NT2/D1 (cell line): ENCODE measurements at regions not wholly inside any gene's neighbourhood (a gene's known extent, or its start where the extent isn't known, plus 50 kb on each side); places are given as distances from the start of the nearest gene placed in this dataset.
"Not testable (repeated sequence)": the region's sequence is repeated elsewhere in the genome, so short reads cannot be mapped to it uniquely, and the experiment has no call there.

Experiments
- DNase-seq: peaks from one replicate; pipeline ENCODE4 v3.0.0-alpha.2; 2011; ENCODE audit warnings: low read depth, low spot score
- H3K27me3 ChIP-seq: 2 replicates; pipeline ENCODE4 v1.6.0; 2011; ENCODE audit warnings: mild to moderate bottlenecking; ENCODE audit not compliant: insufficient read length, insufficient read depth
- H3K36me3 ChIP-seq: 2 replicates; pipeline ENCODE4 v1.6.1; 2011; ENCODE audit warnings: mild to moderate bottlenecking, low read length, mixed read lengths; ENCODE audit not compliant: insufficient read depth, insufficient read length
- H3K4me1 ChIP-seq: 2 replicates; pipeline ENCODE4 v1.5.1; 2011; ENCODE audit not compliant: insufficient read depth, insufficient read length
- H3K4me3 ChIP-seq: 2 replicates; pipeline ENCODE4 v1.5.1; 2011; ENCODE audit warnings: low read depth; ENCODE audit not compliant: insufficient read length
- H3K9ac ChIP-seq: 2 replicates; pipeline ENCODE4 v1.6.0; 2011; ENCODE audit warnings: low read depth; ENCODE audit not compliant: insufficient read length
- H3K9me3 ChIP-seq: 2 replicates; pipeline ENCODE4 v1.5.1; 2011; ENCODE audit warnings: mild to moderate bottlenecking, low read length; ENCODE audit not compliant: insufficient read depth
- SUZ12 ChIP-seq: IDR thresholded peaks from 2 replicates; pipeline ENCODE4 v1.6.1; 2011; ENCODE audit not compliant: insufficient read length, insufficient read depth; ENCODE audit errors: extremely low read depth
- YY1 ChIP-seq: IDR thresholded peaks from 2 replicates; pipeline ENCODE4 v1.6.1; 2011; ENCODE audit not compliant: insufficient read length, insufficient read depth
- ZNF274 ChIP-seq: IDR thresholded peaks from 2 replicates; pipeline ENCODE4 v1.6.1; 2011; ENCODE audit warnings: mild to moderate bottlenecking, low read depth, low read length

GRCh38 chr18:30450927-30451326, 591.6 kb downstream of the DSC3 start:
- H3K4me1 ChIP-seq, result no peaks in the 10 kb centered on the region
- H3K4me3 ChIP-seq, result no peak overlapping the region
- no peaks in the 10 kb centered on the region for H3K36me3 ChIP-seq
- no peaks in the 10 kb centered on the region for H3K27me3 ChIP-seq
- no peaks in the 10 kb centered on the region for H3K9me3 ChIP-seq
- no peak for DNase-seq
- TF ChIP-seq ZNF274 (no peak), YY1 (no peak), SUZ12 (no peak)
- H3K9ac ChIP-seq, result no peak overlapping the region

DNA sequence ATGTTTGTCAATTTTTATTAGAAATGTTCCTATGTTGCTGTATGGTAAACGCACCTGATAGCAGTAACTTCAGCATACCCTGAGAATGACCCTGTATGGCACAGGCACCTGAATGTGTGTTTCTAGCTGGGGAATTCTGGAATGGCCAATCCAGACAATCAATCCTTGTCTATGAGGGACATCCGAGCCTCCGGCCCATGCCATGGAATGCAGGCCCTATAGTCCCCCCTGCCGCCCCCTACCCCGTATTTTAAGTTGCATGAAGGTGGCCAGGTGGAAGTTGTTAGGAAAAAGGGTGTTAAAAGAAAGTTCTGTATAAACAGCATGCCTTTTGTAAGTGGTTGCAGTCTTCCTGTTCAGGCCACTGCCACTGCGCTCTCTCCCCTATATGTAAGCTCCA, 595.9 kb downstream of the DSC3 start:
- Histone ChIP-seq H3K4me1 (no peaks in the 10 kb centered on the region), H3K4me3 (no peak overlapping the region), H3K36me3 (no peaks in the 10 kb centered on the region), H3K9ac (no peak overlapping the region), H3K9me3 (no peaks in the 10 kb centered on the region), H3K27me3 (no peaks in the 10 kb centered on the region)
- TF ChIP-seq YY1, result no peak
- no peak for TF ChIP-seq ZNF274
- TF ChIP-seq SUZ12, result no peak
- no peak for DNase-seq

DNA sequence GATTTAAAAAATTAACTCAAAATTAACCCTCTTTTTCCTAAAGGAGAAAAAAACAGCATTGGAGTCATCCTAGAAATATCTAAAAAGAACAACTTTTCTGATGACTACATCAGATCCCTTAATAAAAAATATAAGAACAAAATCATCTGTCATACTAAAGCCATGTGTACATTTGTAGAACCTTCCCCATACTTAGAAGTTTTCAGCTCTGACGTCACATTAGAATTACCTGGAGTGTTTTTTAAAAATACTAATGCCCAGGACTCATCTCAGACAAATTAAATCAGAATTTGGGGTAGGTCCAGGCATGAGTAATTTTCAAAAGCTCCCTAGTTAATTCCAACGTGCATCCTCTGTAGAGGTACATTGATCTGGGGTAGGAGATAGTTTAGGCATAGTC, 598.0 kb downstream of the DSC3 start:
- Histone ChIP-seq H3K4me1 (no peaks in the 10 kb centered on the region), H3K9ac (no peak overlapping the region), H3K36me3 (no peaks in the 10 kb centered on the region), H3K27me3 (no peaks in the 10 kb centered on the region), H3K9me3 (no peaks in the 10 kb centered on the region), H3K4me3 (no peak overlapping the region)
- DNase-seq, result no peak
- no peak for TF ChIP-seq YY1
- TF ChIP-seq ZNF274, result no peak
- TF ChIP-seq SUZ12, result no peak

- H3K4me3 ChIP-seq, result no peak overlapping the region
- H3K9me3 ChIP-seq, result no peaks in the 10 kb centered on the region
- H3K36me3 ChIP-seq, result no peaks in the 10 kb centered on the region
- no peak for DNase-seq
- TF ChIP-seq YY1 (no peak), SUZ12 (no peak), ZNF274 (no peak)
- H3K4me1 ChIP-seq, result no peaks in the 10 kb centered on the region
- no peaks in the 10 kb centered on the region for H3K27me3 ChIP-seq
- H3K9ac ChIP-seq, result no peak overlapping the region
These were observed 602.2 kb downstream of the DSC3 start for GRCh38 chr18:30440351-30440750.

GRCh38 chr18:30439174-30439573, 603.4 kb downstream of the DSC3 start:
- Histone ChIP-seq H3K9ac (no peak overlapping the region), H3K9me3 (no peaks in the 10 kb centered on the region), H3K4me3 (no peak overlapping the region), H3K27me3 (no peaks in the 10 kb centered on the region), H3K4me1 (no peaks in the 10 kb centered on the region), H3K36me3 (no peaks in the 10 kb centered on the region)
- DNase-seq, result no peak
- TF ChIP-seq SUZ12 (no peak), YY1 (no peak), ZNF274 (no peak)

GRCh38 chr18:30432349-30432748, 610.2 kb downstream of the DSC3 start:
- TF ChIP-seq YY1, result no peak
- no peak for TF ChIP-seq SUZ12
- TF ChIP-seq ZNF274, result no peak
- H3K9ac ChIP-seq, result no peak overlapping the region

DNA sequence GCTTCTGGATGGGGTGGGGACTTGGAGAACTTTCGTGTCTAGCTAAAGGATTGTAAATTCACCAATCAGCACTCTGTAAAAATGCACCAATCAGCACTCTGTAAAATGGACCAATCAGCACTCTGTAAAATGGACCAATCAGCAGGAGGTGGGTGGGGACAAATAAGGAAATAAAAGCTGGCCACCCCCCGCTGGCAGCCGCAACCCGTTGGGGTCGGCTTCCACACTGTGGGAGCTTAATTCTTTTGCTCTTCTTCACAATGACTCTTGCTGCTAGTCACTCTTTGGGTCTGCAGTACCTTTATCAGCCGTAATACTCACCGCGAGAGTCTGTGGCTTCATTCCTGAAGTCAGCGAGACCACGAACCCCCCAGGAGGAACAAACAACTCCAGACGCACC, 623.1 kb downstream of the DSC3 start:
- DNase-seq, H3K27me3 ChIP-seq, H3K4me1 ChIP-seq, H3K4me3 ChIP-seq, H3K9ac ChIP-seq, H3K36me3 ChIP-seq, H3K9me3 ChIP-seq: not testable (repeated sequence)

More at GRCh38 chr18:30432349-30432748, 610.2 kb downstream of the DSC3 start:
- no peaks in the 10 kb centered on the region for H3K36me3 ChIP-seq
- no peaks in the 10 kb centered on the region for H3K27me3 ChIP-seq
- no peaks in the 10 kb centered on the region for H3K9me3 ChIP-seq
- H3K4me3 ChIP-seq, result no peak overlapping the region
- DNase-seq, result no peak
- H3K4me1 ChIP-seq, result no peaks in the 10 kb centered on the region

DNA sequence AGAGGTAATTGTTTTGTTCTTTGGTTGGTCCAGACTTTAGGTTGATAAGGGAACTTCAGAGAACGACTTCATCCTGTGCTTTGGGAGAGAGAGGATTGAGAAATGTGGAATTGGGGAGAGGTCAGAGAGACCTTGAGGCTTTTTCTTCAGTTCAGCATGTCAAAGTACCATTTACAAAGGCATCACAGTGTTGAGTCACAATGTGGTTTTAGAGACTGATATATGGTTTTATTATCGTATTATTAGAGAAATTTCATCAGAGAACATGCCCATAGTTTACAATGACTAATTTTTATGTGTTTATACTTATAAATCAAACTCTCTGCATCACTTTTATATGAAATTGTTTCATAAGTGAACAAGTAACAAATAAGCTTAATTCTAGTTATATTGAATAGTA, 626.6 kb downstream of the DSC3 start:
- H3K4me1 ChIP-seq, result no peaks in the 10 kb centered on the region
- no peaks in the 10 kb centered on the region for H3K27me3 ChIP-seq
- DNase-seq, result no peak
- no peak for TF ChIP-seq ZNF274
- TF ChIP-seq SUZ12, result no peak
- no peak for TF ChIP-seq YY1
- no peak overlapping the region for H3K4me3 ChIP-seq
- no peaks in the 10 kb centered on the region; the same call in 1 of the 2 replicates for H3K9me3 ChIP-seq
- no peaks in the 10 kb centered on the region for H3K36me3 ChIP-seq
- H3K9ac ChIP-seq, result no peak overlapping the region
